Stimulated activated naive B cell treated with anti-CD40 and anti-IgM and Interleukin-4, amounts not matched to agents 10 μg/mL and 1 μg/mL and 100 μg/mL, for 72 hours (primary cell): ENCODE measurements at regions not wholly inside any gene's neighbourhood (a gene's known extent, or its start where the extent isn't known, plus 50 kb on each side); places are given as distances from the start of the nearest gene placed in this dataset.
"Not testable (repeated sequence)": the region's sequence is repeated elsewhere in the genome, so short reads cannot be mapped to it uniquely, and the experiment has no call there.

Experiments used
- ATAC-seq, 2 donors: fragments of 150-1000 bp; cut with Tn5 transposase; replicated peaks; 2 replicates each; pipeline ENCODE4 v1.10.0; 2021; ENCODE audit warnings: moderate library complexity in 1 of 2
- DNase-seq: peaks from one replicate; pipeline ENCODE4 v3.0.0; 2021
- H3K27ac Mint-ChIP-seq: one replicate; pipeline ENCODE4 v1.8.0; 2022; ENCODE audit warnings: mild to moderate bottlenecking, mixed read lengths
- H3K27me3 Mint-ChIP-seq, 2 donors: one replicate each; pipeline ENCODE4 v1.8.0; 2022; ENCODE audit warnings: mixed read lengths in 2 of 2
- H3K36me3 Mint-ChIP-seq, 2 donors: one replicate each; pipeline ENCODE4 v1.8.0; 2022; ENCODE audit warnings: mixed read lengths in 2 of 2, mild to moderate bottlenecking in 1 of 2
- H3K4me1 Mint-ChIP-seq, 2 donors: one replicate each; pipeline ENCODE4 v1.8.0; 2022; ENCODE audit warnings: mixed read lengths in 2 of 2, mild to moderate bottlenecking in 1 of 2
- H3K4me3 Mint-ChIP-seq, 2 donors: one replicate each; pipeline ENCODE4 v1.8.0; 2022; ENCODE audit warnings: mild to moderate bottlenecking in 2 of 2, mixed read lengths in 2 of 2, moderate library complexity in 1 of 2
- H3K9me3 Mint-ChIP-seq, 2 donors: one replicate each; pipeline ENCODE4 v1.8.0; 2022; ENCODE audit warnings: mixed read lengths in 2 of 2, mild to moderate bottlenecking in 1 of 2

DNA sequence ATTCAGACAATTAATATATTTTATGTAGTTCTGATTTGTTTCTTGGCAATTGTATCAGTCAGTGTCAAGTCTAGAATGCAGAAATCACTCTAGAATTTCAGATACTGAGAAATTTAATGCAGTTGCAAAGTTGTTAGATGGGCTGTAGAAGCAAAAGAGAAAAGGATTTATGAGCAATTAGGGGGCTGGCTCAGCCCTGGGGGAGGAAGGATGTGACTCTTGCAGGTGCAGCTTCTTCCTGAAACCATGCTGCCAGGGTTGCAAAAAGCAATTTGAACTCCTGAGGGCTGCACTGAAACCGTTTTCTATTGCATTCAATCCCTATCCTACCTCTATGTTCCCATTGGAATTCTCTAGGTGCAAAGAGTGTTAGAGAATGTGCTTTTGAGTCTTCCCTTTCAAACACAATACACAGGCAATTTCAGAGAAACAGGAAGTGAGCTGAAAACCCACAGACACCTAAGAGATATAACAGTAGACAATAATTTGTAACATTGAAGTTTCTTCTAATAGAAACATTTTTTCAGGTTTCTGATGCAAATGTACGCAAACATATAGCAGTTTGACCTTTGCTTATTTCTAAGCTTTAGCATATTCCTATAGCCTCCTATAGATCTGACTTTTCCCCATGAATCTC, 814.7 kb upstream of the ATXN8OS start:
- no peaks in the 10 kb centered on the region for H3K36me3 Mint-ChIP-seq
- H3K4me1 Mint-ChIP-seq, result no peaks in the 10 kb centered on the region
- ATAC-seq, result no peak
- H3K27me3 Mint-ChIP-seq, result no peaks in the 10 kb centered on the region
- DNase-seq, result no peak
- no peaks in the 10 kb centered on the region for H3K9me3 Mint-ChIP-seq
- no peak overlapping the region for H3K4me3 Mint-ChIP-seq
- H3K27ac Mint-ChIP-seq, result no peak overlapping the region

DNA sequence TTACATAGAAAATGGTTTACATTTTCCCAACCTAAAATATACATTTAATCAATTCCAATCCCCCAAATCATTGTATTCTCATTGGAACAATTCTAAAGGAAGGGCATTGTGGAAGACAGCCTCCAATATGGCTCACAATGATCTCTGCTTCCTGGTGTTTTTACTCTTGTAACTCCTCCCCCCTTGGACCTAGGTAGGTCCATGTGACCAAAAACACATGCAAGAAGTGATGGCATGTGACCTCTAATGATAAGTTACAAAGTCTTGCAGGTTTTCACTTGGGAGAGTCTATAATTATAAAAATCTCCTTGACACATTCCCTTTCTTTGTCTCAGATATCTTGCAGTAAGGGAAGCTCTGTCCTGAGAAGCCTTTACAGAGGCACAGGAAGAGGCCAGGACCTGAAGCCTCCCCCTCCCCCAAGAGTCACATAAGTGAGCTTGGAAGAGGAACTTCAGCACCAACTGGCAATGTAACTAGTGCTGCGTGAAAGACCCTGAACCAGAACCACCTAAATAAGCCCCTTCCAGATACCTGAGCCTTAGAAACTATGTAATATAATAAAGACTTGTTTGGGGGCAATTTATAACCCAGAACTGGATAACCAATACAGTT, 816.2 kb upstream of the ATXN8OS start:
- no peaks in the 10 kb centered on the region for H3K36me3 Mint-ChIP-seq
- no peaks in the 10 kb centered on the region for H3K27me3 Mint-ChIP-seq
- no peak for DNase-seq

DNA sequence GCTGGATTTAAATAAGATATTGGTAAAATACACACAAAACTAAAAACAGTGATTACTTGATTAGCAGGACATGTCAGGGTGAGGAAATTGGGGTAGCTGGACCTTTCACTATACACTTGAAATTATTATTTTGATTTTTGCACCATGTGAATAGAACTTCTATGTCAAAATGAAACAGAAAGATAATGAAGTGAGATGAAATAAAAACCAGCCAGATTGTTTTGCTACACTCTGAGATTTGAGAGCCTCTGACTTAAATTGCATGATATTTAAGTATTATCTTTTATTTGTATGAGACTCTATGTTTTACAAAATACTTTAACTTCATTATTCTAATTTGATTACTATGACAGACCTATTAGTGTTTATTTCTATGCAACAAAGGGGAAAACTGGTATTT, 819.6 kb upstream of the ATXN8OS start:
- no peaks in the 10 kb centered on the region for H3K27me3 Mint-ChIP-seq
- no peaks in the 10 kb centered on the region for H3K9me3 Mint-ChIP-seq
- ATAC-seq (no peak), DNase-seq (no peak)
- H3K27ac Mint-ChIP-seq, result no peak overlapping the region
- no peak overlapping the region for H3K4me3 Mint-ChIP-seq
- H3K4me1 Mint-ChIP-seq, result no peaks in the 10 kb centered on the region
- H3K36me3 Mint-ChIP-seq, result no peaks in the 10 kb centered on the region

More for the DNA sequence above, 816.2 kb upstream of the ATXN8OS start:
- Mint-ChIP-seq H3K9me3 (no peaks in the 10 kb centered on the region), H3K4me3 (no peak overlapping the region), H3K27ac (no peak overlapping the region), H3K4me1 (no peaks in the 10 kb centered on the region)
- no peak for ATAC-seq

DNA sequence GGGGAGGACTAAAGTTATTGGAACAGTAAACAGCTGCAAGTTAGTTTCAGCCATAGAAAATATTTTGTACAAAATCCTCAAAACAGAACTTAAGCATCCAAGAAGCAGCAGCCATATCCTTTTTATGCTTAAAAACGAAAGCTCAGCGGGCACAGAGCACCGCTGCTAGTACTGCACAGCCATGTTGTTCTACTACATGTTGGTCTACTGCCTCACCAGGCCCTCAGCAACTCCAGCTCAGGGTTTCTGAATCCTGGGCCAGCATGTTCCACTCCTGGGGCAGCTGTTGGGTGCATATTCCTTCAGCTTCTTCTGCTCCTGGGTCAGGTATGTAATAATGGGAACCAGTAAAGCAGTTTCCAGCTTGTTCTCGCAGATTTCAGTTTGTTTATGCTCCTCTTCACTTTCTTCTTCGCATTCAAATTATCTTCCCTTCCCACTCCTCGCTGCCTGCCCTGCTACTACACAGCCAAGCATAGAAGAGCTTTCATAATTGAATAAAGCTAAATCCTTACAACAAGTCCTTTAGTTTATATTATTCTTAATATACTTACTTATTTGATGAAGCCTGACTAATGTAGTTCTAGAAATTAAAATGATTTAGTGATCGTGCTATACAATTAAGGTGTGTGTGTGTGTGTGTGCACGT, 820.5 kb upstream of the ATXN8OS start:
- Mint-ChIP-seq H3K4me3 (no peak overlapping the region), H3K9me3 (no peaks in the 10 kb centered on the region), H3K27ac (no peak overlapping the region), H3K36me3 (no peaks in the 10 kb centered on the region), H3K4me1 (no peaks in the 10 kb centered on the region), H3K27me3 (no peaks in the 10 kb centered on the region)
- ATAC-seq, result no peak
- DNase-seq, result no peak

- no peak for DNase-seq
- Mint-ChIP-seq H3K4me1 (no peaks in the 10 kb centered on the region), H3K27me3 (no peaks in the 10 kb centered on the region), H3K9me3 (no peaks in the 10 kb centered on the region), H3K27ac (no peak overlapping the region), H3K4me3 (no peak overlapping the region), H3K36me3 (no peaks in the 10 kb centered on the region)
- ATAC-seq, result no peak
These were observed 823.8 kb upstream of the ATXN8OS start for GRCh38 chr13:69283837-69284236.

DNA sequence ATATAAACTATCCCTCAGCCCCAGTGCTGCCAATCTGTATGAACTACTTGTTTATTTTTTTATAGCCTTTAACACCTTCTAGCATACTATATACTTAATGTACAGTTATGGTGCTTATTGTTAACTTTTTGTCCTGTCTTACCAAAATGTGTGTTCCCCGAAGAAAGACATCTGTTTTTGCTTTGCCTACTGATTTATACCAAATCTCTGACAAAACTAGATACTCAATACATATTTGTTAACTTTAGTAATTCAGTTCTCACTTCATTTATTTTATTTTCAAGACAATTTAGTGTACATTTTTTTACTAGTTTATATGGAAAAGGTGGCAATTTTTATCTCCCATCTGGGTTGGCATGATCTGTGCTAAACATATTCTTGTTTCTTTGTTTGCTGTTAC, 824.3 kb upstream of the ATXN8OS start:
- no peaks in the 10 kb centered on the region for H3K9me3 Mint-ChIP-seq
- no peak for DNase-seq
- no peaks in the 10 kb centered on the region for H3K4me1 Mint-ChIP-seq
- H3K27me3 Mint-ChIP-seq, result no peaks in the 10 kb centered on the region
- H3K27ac Mint-ChIP-seq, result no peak overlapping the region
- no peak overlapping the region for H3K4me3 Mint-ChIP-seq
- no peak for ATAC-seq
- H3K36me3 Mint-ChIP-seq, result no peaks in the 10 kb centered on the region

DNA sequence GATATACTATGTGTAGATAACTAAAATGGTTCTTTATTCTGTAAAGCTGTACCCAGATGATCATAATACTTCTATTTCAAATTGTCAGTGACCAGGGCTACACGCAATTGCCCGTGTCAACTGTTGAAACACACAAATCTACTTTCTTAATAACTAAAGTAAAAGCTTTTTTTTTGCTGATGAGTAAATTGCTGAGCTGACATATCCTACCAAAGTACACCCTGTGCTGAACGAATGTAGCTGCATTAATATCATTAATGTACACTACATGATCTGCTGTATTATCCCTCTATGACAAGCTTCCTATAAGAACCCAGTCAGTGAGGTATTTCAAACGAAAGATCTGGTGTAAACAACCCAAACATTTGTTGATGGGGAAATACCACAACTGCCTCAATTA, 827.2 kb upstream of the ATXN8OS start:
- Mint-ChIP-seq H3K4me3 (no peak overlapping the region), H3K27me3 (no peaks in the 10 kb centered on the region), H3K27ac (no peak overlapping the region), H3K4me1 (no peaks in the 10 kb centered on the region), H3K36me3 (no peaks in the 10 kb centered on the region), H3K9me3 (no peaks in the 10 kb centered on the region)
- ATAC-seq, result no peak
- no peak for DNase-seq

- H3K4me1 Mint-ChIP-seq, result no peaks in the 10 kb centered on the region
- H3K9me3 Mint-ChIP-seq, result no peaks in the 10 kb centered on the region
- ATAC-seq (no peak), DNase-seq (no peak)
- H3K36me3 Mint-ChIP-seq, result no peaks in the 10 kb centered on the region
- no peaks in the 10 kb centered on the region for H3K27me3 Mint-ChIP-seq
- no peak overlapping the region for H3K4me3 Mint-ChIP-seq
- no peak overlapping the region for H3K27ac Mint-ChIP-seq
These were observed 828.4 kb upstream of the ATXN8OS start for GRCh38 chr13:69279213-69279612.

GRCh38 chr13:69274231-69274630, 833.4 kb upstream of the ATXN8OS start:
- H3K27ac Mint-ChIP-seq, result no peak overlapping the region
- no peaks in the 10 kb centered on the region for H3K27me3 Mint-ChIP-seq
- ATAC-seq, result no peak
- no peak overlapping the region for H3K4me3 Mint-ChIP-seq
- no peaks in the 10 kb centered on the region for H3K36me3 Mint-ChIP-seq
- H3K9me3 Mint-ChIP-seq, result no peaks in the 10 kb centered on the region
- no peaks in the 10 kb centered on the region for H3K4me1 Mint-ChIP-seq
- DNase-seq, result no peak

- Mint-ChIP-seq H3K9me3 (peaks cover 6 to 7% of the 10 kb centered on the region in 2 donors), H3K4me3 (no peak overlapping the region), H3K4me1 (no peaks in the 10 kb centered on the region), H3K27me3 (no peaks in the 10 kb centered on the region), H3K27ac (no peak overlapping the region), H3K36me3 (no peaks in the 10 kb centered on the region)
- DNase-seq (no peak), ATAC-seq (peak in 1 of 2 donors; percentile 10)
These were observed 843.0 kb upstream of the ATXN8OS start for GRCh38 chr13:69264362-69265334.

GRCh38 chr13:69243366-69243765, 864.3 kb upstream of the ATXN8OS start:
- DNase-seq, result no peak
- no peak for ATAC-seq
- Mint-ChIP-seq H3K9me3 (no peaks in the 10 kb centered on the region), H3K36me3 (no peaks in the 10 kb centered on the region), H3K27ac (no peak overlapping the region), H3K4me1 (no peaks in the 10 kb centered on the region), H3K27me3 (no peaks in the 10 kb centered on the region), H3K4me3 (no peak overlapping the region)

GRCh38 chr13:69234171-69234570, 873.5 kb upstream of the ATXN8OS start:
- no peaks in the 10 kb centered on the region for H3K36me3 Mint-ChIP-seq
- H3K4me3 Mint-ChIP-seq, result no peak overlapping the region
- no peak overlapping the region for H3K27ac Mint-ChIP-seq
- peaks cover 4 to 9% of the 10 kb centered on the region in 2 donors for H3K9me3 Mint-ChIP-seq
- no peak for DNase-seq
- ATAC-seq, result no peak
- no peaks in the 10 kb centered on the region for H3K4me1 Mint-ChIP-seq
- H3K27me3 Mint-ChIP-seq, result no peaks in the 10 kb centered on the region

- Mint-ChIP-seq H3K9me3 (peaks cover 11 to 15% of the 10 kb centered on the region in 2 donors), H3K4me1 (no peaks in the 10 kb centered on the region), H3K36me3 (no peaks in the 10 kb centered on the region), H3K4me3 (no peak overlapping the region), H3K27me3 (no peaks in the 10 kb centered on the region), H3K27ac (no peak overlapping the region)
- no peak for ATAC-seq
- DNase-seq, result no peak
These were observed 881.2 kb upstream of the ATXN8OS start for GRCh38 chr13:69226427-69226826.

- H3K4me3 Mint-ChIP-seq, H3K27me3 Mint-ChIP-seq, ATAC-seq, H3K27ac Mint-ChIP-seq, DNase-seq, H3K4me1 Mint-ChIP-seq, H3K36me3 Mint-ChIP-seq: not testable (repeated sequence)
- peaks cover 4 to 12% of the 10 kb centered on the region in 2 donors for H3K9me3 Mint-ChIP-seq
These were observed 885.8 kb upstream of the ATXN8OS start for GRCh38 chr13:69221633-69222498.
